H54 (cell line): ENCODE measurements at regions not wholly inside any gene's neighbourhood (a gene's known extent, or its start where the extent isn't known, plus 50 kb on each side); places are given as distances from the start of the nearest gene placed in this dataset.

Experiments used
- DNase-seq: peaks from one replicate; pipeline ENCODE4 v3.0.0; 2011; ENCODE audit warnings: low spot score, mixed read lengths; ENCODE audit not compliant: insufficient read length
- FAIRE-seq: peaks from 3 replicates; lab custom pipeline; 2011; peaks lifted over from hg19 to GRCh38; lab: Jason Lieb, UNC
- POLR2A ChIP-seq: IDR thresholded peaks from 2 replicates; pipeline ENCODE4 v1.6.1; 2011; ENCODE audit warnings: low read depth, mild to moderate bottlenecking, low read length

DNA sequence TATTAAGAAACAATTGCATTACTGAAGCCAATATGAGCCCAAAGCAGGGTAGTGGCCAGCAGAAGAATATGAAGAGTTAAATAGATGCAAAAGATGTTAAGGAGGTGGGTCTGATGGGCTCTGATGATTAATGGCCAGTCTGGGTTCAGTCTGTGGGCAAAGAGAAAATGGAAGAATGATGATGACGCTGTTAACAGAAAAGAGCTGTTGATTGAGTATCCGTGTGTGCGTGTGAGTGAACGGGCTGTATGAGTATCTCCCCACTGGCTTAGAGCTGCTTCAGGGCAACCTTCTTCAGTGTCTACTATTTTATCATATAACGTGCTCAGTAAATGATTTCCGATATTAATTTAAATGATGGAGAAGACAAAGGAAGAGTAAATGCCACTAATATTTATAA is 723.3 kb upstream of the MAP3K7 start:
- TF ChIP-seq POLR2A = no peak
- FAIRE-seq (no peak), DNase-seq (no peak)

GRCh38 chr6:91305755-91306154 is 718.9 kb upstream of the MAP3K7 start:
- DNase-seq (no peak), FAIRE-seq (no peak)
- TF ChIP-seq POLR2A = no peak

DNA sequence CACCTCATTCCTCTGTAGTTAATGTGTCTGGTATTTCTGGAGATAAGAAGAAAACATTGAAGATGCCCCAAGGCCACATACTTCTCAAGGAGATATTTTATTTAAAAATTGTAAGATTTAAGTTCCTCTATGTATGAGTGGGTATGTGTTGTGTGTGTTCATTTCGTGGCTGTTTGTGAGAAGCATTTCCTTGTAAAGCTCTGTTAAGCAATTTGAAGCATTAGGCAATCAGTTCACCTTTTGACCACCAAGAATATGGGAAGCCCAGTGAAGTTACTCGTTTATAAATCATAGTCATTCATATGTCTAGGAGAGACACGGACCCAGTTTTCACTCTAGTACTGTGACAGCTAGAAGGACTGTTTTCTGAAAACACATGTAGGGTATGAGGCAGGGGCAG is 717.6 kb upstream of the MAP3K7 start:
- DNase-seq (no peak), FAIRE-seq (no peak)
- TF ChIP-seq POLR2A = no peak

DNA sequence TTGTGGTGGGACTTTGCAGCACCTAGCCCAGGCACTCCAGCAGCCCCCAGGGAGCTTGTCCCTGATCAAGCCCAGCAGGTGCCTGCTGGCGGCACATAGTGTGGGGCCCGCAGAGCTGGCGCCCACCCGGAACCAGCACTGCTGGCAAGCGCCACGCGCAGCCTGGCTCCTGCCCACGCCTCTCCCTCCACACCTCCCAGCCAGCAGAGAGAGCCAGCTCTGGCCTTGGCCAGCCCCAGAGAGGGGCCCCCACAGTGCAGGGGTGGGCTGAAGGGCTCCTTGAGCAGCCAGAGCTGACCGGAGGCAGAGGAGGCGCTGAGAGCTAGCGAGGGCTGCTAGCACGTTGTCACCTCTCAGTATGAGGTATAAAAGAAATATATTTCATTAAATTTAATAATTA is 716.5 kb upstream of the MAP3K7 start:
- FAIRE-seq = no peak
- TF ChIP-seq POLR2A = no peak
- DNase-seq = no peak

DNA sequence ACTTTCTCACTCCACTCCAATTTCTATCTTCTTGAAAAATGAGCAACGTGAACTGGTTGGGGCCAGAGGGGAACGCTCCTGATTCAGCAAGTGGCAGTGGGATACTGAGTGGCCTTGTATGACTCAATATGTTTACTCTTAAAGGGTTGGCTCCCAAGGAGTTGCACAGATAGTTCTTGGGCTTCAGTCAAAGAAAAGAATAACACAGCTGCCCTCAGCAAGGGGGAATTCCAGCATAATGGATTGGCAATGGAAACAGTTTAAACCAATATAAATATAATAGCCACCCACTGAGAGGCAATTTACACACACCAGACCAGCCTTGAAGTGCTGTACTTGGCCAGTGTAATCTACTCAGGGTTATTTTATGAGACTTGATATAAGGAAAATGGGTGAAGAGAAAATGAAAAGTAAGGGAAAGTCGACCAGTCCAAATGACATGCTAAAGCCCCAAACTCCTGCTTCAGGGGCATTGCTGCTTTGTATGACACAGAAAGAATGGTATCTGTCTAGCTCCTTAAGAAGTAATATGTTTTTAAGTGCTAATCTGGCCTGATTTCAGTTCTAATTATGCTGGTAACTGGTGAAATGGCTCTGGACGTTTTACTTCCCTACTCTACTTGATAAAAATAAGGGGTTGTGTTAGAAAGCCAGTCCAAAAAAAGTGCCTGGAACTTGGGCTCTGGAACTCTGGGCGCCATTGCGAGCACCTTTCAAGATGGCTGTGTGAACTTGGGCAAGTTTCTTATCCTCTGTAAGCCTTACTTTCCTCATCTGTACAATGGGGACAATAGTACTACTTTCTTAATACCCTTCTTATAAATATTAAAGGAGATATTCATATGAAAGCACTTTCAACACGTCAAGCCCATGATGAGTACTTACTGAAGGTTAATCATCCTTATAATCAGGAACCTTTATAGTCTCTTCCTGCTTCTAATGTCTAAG is 712.9 kb upstream of the MAP3K7 start:
- TF ChIP-seq POLR2A = no peak
- DNase-seq (no peak), FAIRE-seq (no peak)

DNA sequence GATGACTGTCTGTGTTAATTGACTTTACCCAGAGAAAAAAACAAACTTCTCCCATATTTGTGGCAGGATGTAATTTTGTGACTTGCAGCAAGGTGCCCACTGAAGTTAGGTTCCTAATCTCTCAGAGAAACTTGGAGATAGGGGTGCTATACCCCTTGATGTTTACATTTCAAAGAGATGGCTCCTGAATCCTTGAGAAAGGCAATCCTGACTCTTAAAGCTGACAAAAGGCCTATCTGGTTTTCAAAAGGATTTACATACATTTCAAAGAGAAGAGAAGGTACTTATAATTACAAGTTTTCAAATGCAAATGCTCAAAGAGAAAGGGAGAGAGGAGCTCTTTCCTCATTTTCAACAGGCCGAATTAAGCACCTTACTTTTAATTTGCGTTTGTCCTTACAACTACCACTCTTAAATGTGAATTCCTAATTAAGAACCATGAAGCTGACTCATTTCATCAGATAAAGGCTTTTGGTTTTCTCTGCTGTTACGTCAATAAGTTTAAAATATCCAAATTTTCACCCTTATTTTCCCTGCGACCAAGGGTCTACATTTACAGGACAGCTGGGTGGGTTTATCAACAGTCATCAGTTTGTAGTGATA is 711.8 kb upstream of the MAP3K7 start:
- DNase-seq (no peak), FAIRE-seq (no peak)
- TF ChIP-seq POLR2A = no peak

- TF ChIP-seq POLR2A = no peak
- DNase-seq = no peak
- FAIRE-seq = no peak
Observed at GRCh38 chr6:91293395-91293794, 706.5 kb upstream of the MAP3K7 start.

GRCh38 chr6:91291071-91291470 is 704.2 kb upstream of the MAP3K7 start:
- DNase-seq (no peak), FAIRE-seq (no peak)
- TF ChIP-seq POLR2A = no peak

DNA sequence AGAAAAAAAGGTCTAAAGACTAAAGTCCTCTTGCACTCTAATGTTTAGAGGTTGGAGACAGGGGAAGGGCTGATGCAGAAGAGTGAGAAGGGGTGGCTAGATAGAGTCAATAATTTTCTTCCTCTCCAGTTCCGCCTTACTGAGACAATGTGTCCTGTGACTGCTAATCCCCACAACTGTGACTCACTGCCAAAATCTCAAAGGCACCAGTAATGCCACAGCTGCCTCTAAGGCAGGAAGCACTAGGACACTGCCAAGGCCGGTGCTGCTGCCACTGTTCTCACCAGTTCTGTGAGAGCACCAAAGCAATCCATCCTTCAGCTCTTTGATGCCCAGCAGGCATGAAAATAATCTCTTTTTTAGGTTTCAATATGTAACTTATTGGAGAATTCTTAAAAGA is 701.9 kb upstream of the MAP3K7 start:
- no peak for TF ChIP-seq POLR2A
- no peak for DNase-seq
- no peak for FAIRE-seq

GRCh38 chr6:91281901-91282300 is 695.0 kb upstream of the MAP3K7 start:
- TF ChIP-seq POLR2A = no peak
- no peak for FAIRE-seq

GRCh38 chr6:91280494-91280830 is 693.6 kb upstream of the MAP3K7 start:
- DNase-seq (no peak), FAIRE-seq (no peak)
- no peak for TF ChIP-seq POLR2A

More at GRCh38 chr6:91281901-91282300, 695.0 kb upstream of the MAP3K7 start:
- no peak for DNase-seq

- no peak for TF ChIP-seq POLR2A
- DNase-seq (no peak), FAIRE-seq (no peak)
Observed at GRCh38 chr6:91279740-91280493, 693.0 kb upstream of the MAP3K7 start.

DNA sequence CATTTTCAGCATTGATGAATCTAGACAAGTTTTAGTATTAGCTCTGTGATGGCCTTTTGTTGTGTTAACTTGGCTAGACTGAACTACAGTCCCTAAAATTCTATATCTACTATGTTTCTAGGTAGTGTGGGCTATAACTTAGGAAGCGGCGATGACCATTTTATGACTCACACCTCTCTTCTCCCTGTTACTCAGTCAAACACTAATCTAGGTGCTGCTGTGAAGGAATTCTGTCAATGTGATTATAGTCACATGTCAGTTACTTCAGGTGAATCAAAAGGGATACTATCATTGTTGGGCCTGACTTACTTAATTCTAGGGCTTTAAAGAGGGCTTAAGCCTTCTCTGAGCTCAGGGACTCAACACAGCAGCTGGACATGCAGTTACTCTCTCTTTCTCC is 691.5 kb upstream of the MAP3K7 start:
- DNase-seq (no peak), FAIRE-seq (no peak)
- no peak for TF ChIP-seq POLR2A

- DNase-seq = no peak
- TF ChIP-seq POLR2A = no peak
Observed at GRCh38 chr6:91276315-91276714, 689.4 kb upstream of the MAP3K7 start.

GRCh38 chr6:91273729-91274128 is 686.9 kb upstream of the MAP3K7 start:
- FAIRE-seq = no peak
- no peak for TF ChIP-seq POLR2A
- no peak for DNase-seq

More at GRCh38 chr6:91276315-91276714, 689.4 kb upstream of the MAP3K7 start:
- no peak for FAIRE-seq
